ENCODE measurements at regions not wholly inside any gene's neighbourhood (a gene's known extent, or its start where the extent isn't known, plus 50 kb on each side); places are given as distances from the start of the nearest gene placed in this dataset.
"Not testable (repeated sequence)": the region's sequence is repeated elsewhere in the genome, so short reads cannot be mapped to it uniquely, and the experiment has no call there.

DNA sequence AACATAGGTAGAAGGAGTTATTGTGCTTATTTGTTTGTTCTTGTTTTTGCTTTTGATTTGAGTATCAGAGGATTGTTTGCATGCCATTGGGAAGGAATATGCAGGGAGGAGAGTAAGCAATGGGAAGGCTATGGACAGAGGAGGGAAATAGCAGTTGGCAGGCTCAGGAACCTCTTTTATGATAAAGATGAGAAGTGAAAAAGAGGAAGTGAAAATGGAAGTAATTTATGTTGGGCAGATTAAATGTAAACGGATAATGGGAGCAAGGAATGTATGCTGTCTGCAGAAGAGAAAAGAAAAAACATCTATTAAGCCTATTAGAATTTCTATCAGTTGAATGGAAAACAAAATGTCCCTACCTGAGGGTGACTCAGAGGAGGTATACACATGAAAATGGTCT lies 90.1 kb upstream of the NPSR1 start:
- Histone ChIP-seq H3K9me3 (no peaks in the 10 kb centered on the region), H3K4me1 (ENCODE audit: control insufficient read depth in 1 of 2, extremely low read depth in 1 of 2, insufficient read depth in 2 of 2, low read length in 2 of 2) (no peaks in the 10 kb centered on the region), H3K27me3 (replicated peaks in 1 of 2; ENCODE audit: control insufficient read depth in 2 of 2, extremely low read depth in 1 of 2, insufficient read depth in 2 of 2, low read length in 1 of 2) (no peaks in the 10 kb centered on the region), H3K4me3 (ENCODE audit: control insufficient read depth in 1 of 2, extremely low read depth in 1 of 2, low read length in 1 of 2) (no peak overlapping the region), H3K36me3 (ENCODE audit: control insufficient read depth in 2 of 2, extremely low read depth in 1 of 2, insufficient read depth in 1 of 2, low read length in 1 of 2) (no peaks in the 10 kb centered on the region), H3K27ac (ENCODE audit: low read length) (no peak overlapping the region)
- ChIA-PET CTCF (no interaction called here), POLR2A (no interaction called here)
- no peak for DNase-seq
- Mint-ChIP-seq H3K36me3 (no peaks in the 10 kb centered on the region), H3K4me3 (no peak overlapping the region), H3K4me1 (no peaks in the 10 kb centered on the region), H3K27ac (no peak overlapping the region), H3K9me3 (peaks cover 0 to 4% (median 0%) of the 10 kb centered on the region in 3 donors), H3K27me3 (no peaks in the 10 kb centered on the region)
- WGBS (ENCODE audit: insufficient coverage), result no CpG with 5 or more reads among the region's 1 CpG
- ATAC-seq (replicated peaks in 1 of 4), result no peak

DNA sequence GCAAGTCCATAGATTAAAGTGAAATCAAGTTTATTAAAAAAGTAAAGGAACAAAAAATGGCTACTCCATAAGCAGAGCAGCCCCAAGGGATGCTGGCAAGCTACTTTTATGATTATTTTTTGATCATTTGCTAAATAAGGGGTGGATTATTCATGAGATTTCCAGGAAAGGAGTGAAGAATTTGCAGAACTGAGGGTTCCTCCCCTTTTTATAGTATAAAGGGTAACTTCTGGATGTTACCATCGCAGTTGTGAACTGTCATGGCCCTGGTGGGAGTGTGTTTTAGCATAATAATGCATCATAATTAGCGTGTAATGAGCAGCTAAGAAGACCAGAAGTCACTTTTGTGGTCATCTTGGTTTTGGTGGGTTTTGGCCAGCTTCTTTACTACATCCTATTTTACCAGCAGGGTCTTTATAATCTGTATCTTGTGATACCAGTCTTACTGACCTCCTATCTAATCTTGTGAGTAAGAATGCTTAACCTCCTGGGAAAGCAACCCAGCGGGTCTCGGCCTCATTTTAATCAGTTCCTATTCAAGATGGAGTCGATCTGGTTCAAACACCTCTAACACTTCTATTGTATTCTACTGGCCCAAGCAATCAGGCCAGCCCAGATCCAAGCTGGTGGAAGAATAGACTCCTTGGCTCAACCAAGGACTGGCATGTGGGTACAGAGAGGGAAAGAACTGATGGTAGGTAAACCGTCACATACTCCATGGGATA lies 87.9 kb upstream of the NPSR1 start:
- no peaks in the 10 kb centered on the region for H3K36me3 Mint-ChIP-seq
- Histone ChIP-seq H3K27me3 (replicated peaks in 1 of 2; ENCODE audit: control insufficient read depth in 2 of 2, extremely low read depth in 1 of 2, insufficient read depth in 2 of 2, low read length in 1 of 2) (no peaks in the 10 kb centered on the region), H3K4me3 (ENCODE audit: control insufficient read depth in 1 of 2, extremely low read depth in 1 of 2, low read length in 1 of 2) (no peak overlapping the region), H3K27ac (ENCODE audit: low read length) (no peak overlapping the region), H3K4me1 (ENCODE audit: control insufficient read depth in 1 of 2, extremely low read depth in 1 of 2, insufficient read depth in 2 of 2, low read length in 2 of 2) (no peaks in the 10 kb centered on the region), H3K9me3 (no peaks in the 10 kb centered on the region), H3K36me3 (ENCODE audit: control insufficient read depth in 2 of 2, extremely low read depth in 1 of 2, insufficient read depth in 1 of 2, low read length in 1 of 2) (no peaks in the 10 kb centered on the region)
- ChIA-PET CTCF (no interaction called here), POLR2A (no interaction called here)
- peaks cover 0 to 4% (median 2%) of the 10 kb centered on the region in 3 donors for H3K9me3 Mint-ChIP-seq
- WGBS (ENCODE audit: insufficient coverage), result 83% methylated on average over 1 of the region's 6 CpGs
- H3K4me3 Mint-ChIP-seq, result no peak overlapping the region
- H3K4me1 Mint-ChIP-seq, result no peaks in the 10 kb centered on the region
- no peak for ATAC-seq (replicated peaks in 1 of 4)
- no peaks in the 10 kb centered on the region for H3K27me3 Mint-ChIP-seq
- no peak overlapping the region for H3K27ac Mint-ChIP-seq
- no peak for DNase-seq

DNA sequence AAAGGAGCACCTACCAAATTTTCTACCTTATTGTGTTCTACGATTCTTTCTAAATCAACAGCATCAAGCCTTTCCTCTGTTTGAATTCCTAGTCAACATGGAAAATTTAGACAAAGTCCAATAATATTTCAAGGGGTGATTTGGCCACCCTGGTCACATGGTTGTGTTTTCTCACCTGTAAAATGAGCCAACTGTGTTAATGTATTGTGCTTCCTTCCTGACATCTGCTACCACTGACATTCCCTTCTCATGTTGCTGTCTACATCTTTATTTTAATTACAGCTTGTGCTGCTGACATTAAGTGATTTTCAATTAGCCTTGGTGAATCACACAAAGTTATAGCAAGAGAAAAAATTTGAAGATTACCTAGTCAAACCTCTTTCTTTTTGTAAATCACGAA lies 83.0 kb upstream of the NPSR1 start:
- no peak overlapping the region for H3K4me3 Mint-ChIP-seq
- peaks cover 5 to 18% (median 7%) of the 10 kb centered on the region in 3 donors for H3K9me3 Mint-ChIP-seq
- no peaks in the 10 kb centered on the region for H3K4me1 Mint-ChIP-seq
- ChIA-PET POLR2A (no interaction called here), CTCF (no interaction called here)
- DNase-seq (no peak), ATAC-seq (replicated peaks in 1 of 4) (no peak)
- H3K36me3 Mint-ChIP-seq, result no peaks in the 10 kb centered on the region
- whole genome bisulfite sequencing (ENCODE audit: insufficient coverage), result no CpG with 5 or more reads among the region's 2 CpGs
- Histone ChIP-seq H3K36me3 (ENCODE audit: control insufficient read depth in 2 of 2, extremely low read depth in 1 of 2, insufficient read depth in 1 of 2, low read length in 1 of 2) (no peaks in the 10 kb centered on the region), H3K9me3 (no peaks in the 10 kb centered on the region), H3K27me3 (replicated peaks in 1 of 2; ENCODE audit: control insufficient read depth in 2 of 2, extremely low read depth in 1 of 2, insufficient read depth in 2 of 2, low read length in 1 of 2) (no peaks in the 10 kb centered on the region), H3K4me1 (ENCODE audit: control insufficient read depth in 1 of 2, extremely low read depth in 1 of 2, insufficient read depth in 2 of 2, low read length in 2 of 2) (no peaks in the 10 kb centered on the region), H3K4me3 (ENCODE audit: control insufficient read depth in 1 of 2, extremely low read depth in 1 of 2, low read length in 1 of 2) (no peak overlapping the region), H3K27ac (ENCODE audit: low read length) (no peak overlapping the region)
- no peaks in the 10 kb centered on the region for H3K27me3 Mint-ChIP-seq
- H3K27ac Mint-ChIP-seq, result no peak overlapping the region

DNA sequence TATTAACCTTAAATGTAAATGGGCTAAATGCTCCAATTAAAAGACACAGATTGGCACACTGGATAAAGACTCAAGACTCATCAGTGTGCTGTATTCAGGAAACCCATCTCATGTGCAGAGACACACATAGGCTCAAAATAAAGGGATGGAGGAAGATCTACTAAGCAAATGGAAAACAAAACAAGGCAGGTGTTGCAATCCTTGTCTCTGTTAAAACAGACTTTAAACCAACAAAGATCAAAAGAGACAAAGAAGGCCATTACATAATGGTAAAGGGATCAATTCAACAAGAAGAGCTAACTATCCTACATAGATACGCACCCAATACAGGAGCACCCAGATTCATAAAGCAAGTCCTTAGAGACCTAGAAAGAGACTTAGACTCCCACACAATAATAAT lies 80.1 kb upstream of the NPSR1 start:
- H3K9me3 ChIP-seq; DNase-seq; H3K27me3 ChIP-seq (replicated peaks in 1 of 2; ENCODE audit: control insufficient read depth in 2 of 2, extremely low read depth in 1 of 2, insufficient read depth in 2 of 2, low read length in 1 of 2); H3K4me1 ChIP-seq (ENCODE audit: control insufficient read depth in 1 of 2, extremely low read depth in 1 of 2, insufficient read depth in 2 of 2, low read length in 2 of 2); H3K4me3 Mint-ChIP-seq; H3K27ac ChIP-seq (ENCODE audit: low read length); ATAC-seq (replicated peaks in 1 of 4); CTCF ChIA-PET; H3K36me3 Mint-ChIP-seq; H3K27ac Mint-ChIP-seq; H3K36me3 ChIP-seq (ENCODE audit: control insufficient read depth in 2 of 2, extremely low read depth in 1 of 2, insufficient read depth in 1 of 2, low read length in 1 of 2); H3K27me3 Mint-ChIP-seq; H3K4me1 Mint-ChIP-seq; H3K4me3 ChIP-seq (ENCODE audit: control insufficient read depth in 1 of 2, extremely low read depth in 1 of 2, low read length in 1 of 2); POLR2A ChIA-PET: not testable (repeated sequence)
- H3K9me3 Mint-ChIP-seq, result peaks cover 7 to 22% (median 9%) of the 10 kb centered on the region in 3 donors
- WGBS (ENCODE audit: insufficient coverage), result no CpG with 5 or more reads among the region's 1 CpG

DNA sequence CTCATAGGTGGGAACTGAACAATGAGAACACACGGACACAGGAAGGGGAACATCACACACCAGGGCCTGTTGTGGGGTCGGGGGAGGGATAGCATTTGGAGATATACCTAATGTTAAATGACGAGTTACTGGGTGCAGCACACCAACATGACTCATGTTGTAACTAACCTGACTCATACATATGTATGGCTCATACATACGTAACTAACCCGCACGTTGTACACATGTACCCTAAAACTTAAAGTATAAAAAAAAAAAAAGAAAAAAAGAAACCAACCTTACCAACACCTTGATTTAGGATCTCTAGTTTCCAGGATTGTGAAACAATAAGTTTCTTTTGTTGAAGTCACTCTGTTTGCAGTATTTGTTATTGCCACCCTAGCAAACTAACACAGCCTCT lies 76.3 kb upstream of the NPSR1 start:
- H3K4me3 Mint-ChIP-seq; H3K36me3 ChIP-seq (ENCODE audit: control insufficient read depth in 2 of 2, extremely low read depth in 1 of 2, insufficient read depth in 1 of 2, low read length in 1 of 2); H3K36me3 Mint-ChIP-seq; H3K27ac ChIP-seq (ENCODE audit: low read length); CTCF ChIA-PET; H3K27me3 Mint-ChIP-seq; H3K27ac Mint-ChIP-seq; H3K4me3 ChIP-seq (ENCODE audit: control insufficient read depth in 1 of 2, extremely low read depth in 1 of 2, low read length in 1 of 2); DNase-seq; POLR2A ChIA-PET; ATAC-seq (replicated peaks in 1 of 4); H3K27me3 ChIP-seq (replicated peaks in 1 of 2; ENCODE audit: control insufficient read depth in 2 of 2, extremely low read depth in 1 of 2, insufficient read depth in 2 of 2, low read length in 1 of 2); H3K4me1 ChIP-seq (ENCODE audit: control insufficient read depth in 1 of 2, extremely low read depth in 1 of 2, insufficient read depth in 2 of 2, low read length in 2 of 2); H3K9me3 ChIP-seq; H3K4me1 Mint-ChIP-seq: not testable (repeated sequence)
- peaks cover 2 to 18% (median 9%) of the 10 kb centered on the region in 3 donors for H3K9me3 Mint-ChIP-seq
- no CpG with 5 or more reads among the region's 6 CpGs for WGBS (ENCODE audit: insufficient coverage)

DNA sequence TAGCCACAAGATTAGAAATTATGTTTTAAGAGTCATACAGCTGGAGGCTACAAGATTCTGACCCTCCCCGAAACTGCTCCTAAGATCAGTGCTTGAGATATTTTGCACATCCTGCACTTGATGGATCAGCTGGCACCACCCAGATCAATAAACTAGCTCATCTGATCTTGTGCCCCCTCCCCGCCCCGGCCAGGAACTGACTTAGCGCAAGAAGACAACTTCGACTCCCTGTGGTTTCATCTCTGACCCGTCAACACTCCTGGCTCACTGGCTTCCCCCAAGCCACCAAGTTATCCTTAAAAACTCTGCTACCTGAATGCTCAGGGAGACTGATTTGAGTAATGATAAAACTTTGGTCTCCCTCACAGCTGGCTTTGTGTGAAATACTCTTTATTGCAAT lies 73.5 kb upstream of the NPSR1 start:
- no peak overlapping the region for H3K4me3 ChIP-seq (ENCODE audit: control insufficient read depth in 1 of 2, extremely low read depth in 1 of 2, low read length in 1 of 2)
- POLR2A ChIA-PET, result interaction anchor here in 1 of 2 donors (0.7 kb wide), 1 partner anchor 15 kb away, joined by 3 read pairs; no protein-coding TSS in a partner anchor
- Mint-ChIP-seq H3K4me3 (no peak overlapping the region), H3K9me3 (peaks cover 2 to 5% (median 4%) of the 10 kb centered on the region in 3 donors), H3K4me1 (no peaks in the 10 kb centered on the region), H3K27ac (no peak overlapping the region), H3K27me3 (no peaks in the 10 kb centered on the region), H3K36me3 (no peaks in the 10 kb centered on the region)
- H3K9me3 ChIP-seq, result no peaks in the 10 kb centered on the region
- ATAC-seq (replicated peaks in 1 of 4) (no peak), DNase-seq (no peak)
- CTCF ChIA-PET, result no interaction called here
- WGBS (ENCODE audit: insufficient coverage), result 93% methylated on average over 4 of the region's 6 CpGs
- H3K36me3 ChIP-seq (ENCODE audit: control insufficient read depth in 2 of 2, extremely low read depth in 1 of 2, insufficient read depth in 1 of 2, low read length in 1 of 2), result no peaks in the 10 kb centered on the region
- H3K27ac ChIP-seq (ENCODE audit: low read length), result no peak overlapping the region
- no peaks in the 10 kb centered on the region for H3K27me3 ChIP-seq (replicated peaks in 1 of 2; ENCODE audit: control insufficient read depth in 2 of 2, extremely low read depth in 1 of 2, insufficient read depth in 2 of 2, low read length in 1 of 2)
- no peaks in the 10 kb centered on the region for H3K4me1 ChIP-seq (ENCODE audit: control insufficient read depth in 1 of 2, extremely low read depth in 1 of 2, insufficient read depth in 2 of 2, low read length in 2 of 2)

DNA sequence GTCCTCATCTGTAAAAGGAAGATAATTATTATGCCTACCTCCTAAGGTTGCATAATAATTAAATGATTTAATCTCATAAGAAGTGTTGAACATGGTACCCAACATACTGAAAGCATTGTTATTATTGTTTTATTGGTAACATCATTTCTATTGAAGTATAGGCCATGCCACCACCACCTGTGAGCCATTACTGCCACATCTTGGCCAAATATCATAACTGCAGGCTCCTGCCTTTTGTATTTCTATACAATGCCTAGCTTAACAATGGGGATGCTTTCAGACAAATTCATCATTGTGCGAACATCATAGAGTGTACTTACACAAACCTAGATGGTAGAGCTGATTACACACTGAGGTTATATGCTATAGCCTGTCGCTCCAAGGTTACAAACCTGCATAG lies 61.1 kb upstream of the NPSR1 start:
- ChIA-PET CTCF (no interaction called here), POLR2A (no interaction called here)
- Histone ChIP-seq H3K4me1 (ENCODE audit: control insufficient read depth in 1 of 2, extremely low read depth in 1 of 2, insufficient read depth in 2 of 2, low read length in 2 of 2) (no peaks in the 10 kb centered on the region), H3K27me3 (replicated peaks in 1 of 2; ENCODE audit: control insufficient read depth in 2 of 2, extremely low read depth in 1 of 2, insufficient read depth in 2 of 2, low read length in 1 of 2) (no peaks in the 10 kb centered on the region), H3K27ac (ENCODE audit: low read length) (no peak overlapping the region), H3K4me3 (ENCODE audit: control insufficient read depth in 1 of 2, extremely low read depth in 1 of 2, low read length in 1 of 2) (no peak overlapping the region), H3K9me3 (no peaks in the 10 kb centered on the region), H3K36me3 (ENCODE audit: control insufficient read depth in 2 of 2, extremely low read depth in 1 of 2, insufficient read depth in 1 of 2, low read length in 1 of 2) (no peaks in the 10 kb centered on the region)
- no CpG with 5 or more reads among the region's 2 CpGs for WGBS (ENCODE audit: insufficient coverage)
- no peaks in the 10 kb centered on the region for H3K36me3 Mint-ChIP-seq
- H3K4me1 Mint-ChIP-seq, result no peaks in the 10 kb centered on the region
- no peaks in the 10 kb centered on the region for H3K27me3 Mint-ChIP-seq
- ATAC-seq (replicated peaks in 1 of 4) (no peak), DNase-seq (no peak)
- H3K4me3 Mint-ChIP-seq, result no peak overlapping the region
- H3K9me3 Mint-ChIP-seq, result peaks cover 0 to 5% (median 2%) of the 10 kb centered on the region in 3 donors
- no peak overlapping the region for H3K27ac Mint-ChIP-seq
